ENCODE measurements at regions not wholly inside any gene's neighbourhood (a gene's known extent, or its start where the extent isn't known, plus 50 kb on each side); places are given as distances from the start of the nearest gene placed in this dataset.

DNA sequence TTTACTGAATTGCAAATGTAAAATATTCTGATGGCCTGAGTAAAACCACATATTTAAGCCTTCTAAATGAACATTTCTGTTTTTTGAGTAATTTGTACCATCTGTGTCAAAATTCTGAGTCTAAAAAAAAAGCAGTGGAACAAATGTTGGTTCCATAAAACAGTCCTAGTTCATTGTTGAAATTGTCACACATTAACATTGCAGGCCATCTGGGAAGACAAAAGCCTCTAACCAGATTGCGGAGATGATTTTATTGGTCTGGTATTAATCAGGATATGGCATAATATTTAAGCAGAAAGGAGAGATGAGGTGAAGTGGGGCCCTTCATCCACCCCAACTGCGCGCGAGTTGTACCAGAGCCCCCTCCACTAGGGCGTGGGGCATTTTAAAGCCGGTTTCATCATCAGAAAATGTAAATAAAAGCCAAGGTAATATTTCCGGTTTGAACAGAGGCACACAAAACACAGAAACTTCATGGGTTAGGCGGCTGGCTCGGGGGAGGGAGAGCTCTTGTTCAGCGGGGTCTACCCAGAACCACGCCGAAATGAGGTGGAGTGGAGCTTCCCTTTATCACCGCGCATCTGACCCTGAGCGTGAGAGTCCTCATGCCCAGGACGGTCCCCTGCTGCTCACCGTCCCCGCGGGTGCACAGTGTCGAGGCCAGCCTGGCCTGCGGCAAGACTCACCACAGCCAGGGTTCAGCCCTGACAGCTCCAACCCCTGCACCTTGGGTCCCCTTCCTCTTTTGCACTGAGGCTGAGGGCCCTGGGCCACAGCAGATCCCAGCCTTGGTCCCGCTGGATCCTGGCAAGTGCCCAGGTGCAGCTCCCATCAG, 169.2 kb downstream of the URI1 start:
- no peak for TF ChIP-seq POLR2A (IDR thresholded peaks at IDR 0.05)
- TF ChIP-seq, protein P1, sequence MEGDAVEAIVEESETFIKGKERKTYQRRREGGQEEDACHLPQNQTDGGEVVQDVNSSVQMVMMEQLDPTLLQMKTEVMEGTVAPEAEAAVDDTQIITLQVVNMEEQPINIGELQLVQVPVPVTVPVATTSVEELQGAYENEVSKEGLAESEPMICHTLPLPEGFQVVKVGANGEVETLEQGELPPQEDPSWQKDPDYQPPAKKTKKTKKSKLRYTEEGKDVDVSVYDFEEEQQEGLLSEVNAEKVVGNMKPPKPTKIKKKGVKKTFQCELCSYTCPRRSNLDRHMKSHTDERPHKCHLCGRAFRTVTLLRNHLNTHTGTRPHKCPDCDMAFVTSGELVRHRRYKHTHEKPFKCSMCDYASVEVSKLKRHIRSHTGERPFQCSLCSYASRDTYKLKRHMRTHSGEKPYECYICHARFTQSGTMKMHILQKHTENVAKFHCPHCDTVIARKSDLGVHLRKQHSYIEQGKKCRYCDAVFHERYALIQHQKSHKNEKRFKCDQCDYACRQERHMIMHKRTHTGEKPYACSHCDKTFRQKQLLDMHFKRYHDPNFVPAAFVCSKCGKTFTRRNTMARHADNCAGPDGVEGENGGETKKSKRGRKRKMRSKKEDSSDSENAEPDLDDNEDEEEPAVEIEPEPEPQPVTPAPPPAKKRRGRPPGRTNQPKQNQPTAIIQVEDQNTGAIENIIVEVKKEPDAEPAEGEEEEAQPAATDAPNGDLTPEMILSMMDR (IDR thresholded peaks at IDR 0.05): no peak

Data from thyroid gland (tissue), 4 donors.